CD4-positive, alpha-beta T cell (primary cell): ENCODE measurements at regions not wholly inside any gene's neighbourhood (a gene's known extent, or its start where the extent isn't known, plus 50 kb on each side); places are given as distances from the start of the nearest gene placed in this dataset.

ENCODE experiments used
- ATAC-seq: fragments of 200-7000 bp; cut with Tn5 transposase; one replicate; pipeline ENCODE4 v1.10.0; 2022; ENCODE audit warnings: mild to moderate bottlenecking; ENCODE audit not compliant: poor library complexity
- CTCF ChIA-PET: fragments of 350-600 bp; sonication (Branson Sonifier 250); formaldehyde crosslinking; loops from one replicate; lab custom pipeline; 2021; ENCODE audit warnings: antibody characterized with exemption, inconsistent platforms; lab: Charles Lee
- POLR2A ChIA-PET: fragments of 350-600 bp; sonication (Branson Sonifier 250); formaldehyde crosslinking; loops from one replicate; lab custom pipeline; 2021; ENCODE audit warnings: antibody characterized with exemption, inconsistent platforms; lab: Charles Lee
- DNase-seq, 14 experiments: peaks; one replicate each; pipeline ENCODE4 v3.0.0-alpha.2; 2013 to 2020; ENCODE audit warnings: mixed read lengths in 2 of 14
- H3K27ac ChIP-seq, 2 donors: one replicate each; pipeline versions ENCODE4 v1.5.1 to v1.7.0; 2013; ENCODE audit warnings: low read length in 2 of 2, low read depth in 1 of 2, mild to moderate bottlenecking in 1 of 2
- H3K27me3 ChIP-seq, 2 experiments: 1 replicate in 1 of 2; 2 replicates in 1 of 2; pipeline versions ENCODE4 v1.6.1 to v1.7.0; 2013; ENCODE audit warnings: low read length in 2 of 2, control low read depth in 1 of 2, mild to moderate bottlenecking in 1 of 2, moderate library complexity in 1 of 2; ENCODE audit not compliant: insufficient read depth in 2 of 2, control insufficient read depth in 1 of 2
- H3K36me3 ChIP-seq: one replicate; pipeline ENCODE4 v1.6.1; 2013; ENCODE audit warnings: low read length, control low read depth; ENCODE audit not compliant: insufficient read depth
- H3K4me1 ChIP-seq: one replicate; pipeline ENCODE4 v1.6.1; 2013; ENCODE audit warnings: low read length, control low read depth; ENCODE audit not compliant: insufficient read depth
- H3K4me3 ChIP-seq: one replicate; pipeline ENCODE4 v1.5.1; 2013; ENCODE audit warnings: mild to moderate bottlenecking, low read length, moderate library complexity
- H3K9me3 ChIP-seq, 2 experiments: 1 replicate in 1 of 2; 2 replicates in 1 of 2; pipeline versions ENCODE4 v1.6.1 to v1.7.0; 2013; ENCODE audit warnings: low read length in 2 of 2, mild to moderate bottlenecking in 2 of 2, control low read depth in 1 of 2, moderate library complexity in 1 of 2; ENCODE audit not compliant: control insufficient read depth in 1 of 2, insufficient read depth in 1 of 2
- H3K27ac Mint-ChIP-seq: one replicate; pipeline ENCODE4 v1.8.0; 2020; ENCODE audit warnings: mixed read lengths
- H3K27me3 Mint-ChIP-seq: one replicate; pipeline ENCODE4 v1.8.0; 2021; ENCODE audit warnings: mixed read lengths
- H3K36me3 Mint-ChIP-seq: one replicate; pipeline ENCODE4 v1.8.0; 2021; ENCODE audit warnings: low read depth, mixed read lengths
- H3K4me1 Mint-ChIP-seq: one replicate; pipeline ENCODE4 v1.8.0; 2021; ENCODE audit warnings: low read depth, mixed read lengths
- H3K4me3 Mint-ChIP-seq: one replicate; pipeline ENCODE4 v1.8.0; 2020; ENCODE audit warnings: mild to moderate bottlenecking, mixed read lengths
- H3K9me3 Mint-ChIP-seq: one replicate; pipeline ENCODE4 v1.8.0; 2020; ENCODE audit warnings: mixed read lengths
- intact Hi-C, 2 experiments: fragments of 100-400 bp; cut with DNase I in 1 of 2; cut with micrococcal nuclease in 1 of 2; formaldehyde crosslinking; loops; one replicate each; pipeline versions ENCODE4 v1.15.1 to v1.9.0; 2023 to 2025; cut with DNase I, micrococcal nuclease
- TF ChIP-seq, protein P1 (sequence below): fragments of 200-600 bp; IDR thresholded peaks from one replicate; pipeline ENCODE4 v1.8.0; 2022; ENCODE audit warnings: antibody characterized with exemption, mild to moderate bottlenecking

DNA sequence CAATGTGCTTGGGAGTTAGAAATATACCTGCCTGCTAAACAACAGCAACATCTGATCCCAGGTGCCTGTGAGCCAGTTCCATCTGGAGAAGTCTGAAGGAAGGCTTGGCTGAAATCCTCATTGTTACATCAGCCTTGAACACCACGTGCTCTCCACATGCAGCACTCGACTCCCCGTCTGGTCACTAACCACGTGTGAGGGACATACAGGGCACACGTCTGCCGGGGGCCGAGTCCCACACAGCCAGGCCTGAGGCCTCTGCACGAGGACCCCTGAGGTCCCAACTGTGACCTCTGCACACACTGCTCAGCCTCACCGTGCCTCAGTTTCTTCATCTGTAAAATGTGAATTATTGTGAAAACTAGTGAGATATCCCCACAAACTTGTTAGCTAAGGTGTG is 236.5 kb upstream of the SALL3 start:
- ChIA-PET POLR2A (no interaction called here), CTCF (no interaction called here)
- H3K27ac ChIP-seq: no peak overlapping the region
- peaks cover 7% of the 10 kb centered on the region for H3K27me3 Mint-ChIP-seq
- no peak for DNase-seq
- H3K4me3 ChIP-seq: no peak overlapping the region
- no peak overlapping the region for H3K4me3 Mint-ChIP-seq
- H3K4me1 Mint-ChIP-seq: no peaks in the 10 kb centered on the region
- no peak for ATAC-seq
- intact Hi-C loops: no loop called here
- no peaks in the 10 kb centered on the region for H3K36me3 ChIP-seq
- H3K27me3 ChIP-seq: no peaks in the 10 kb centered on the region
- H3K9me3 ChIP-seq: peaks cover 0 to 20% of the 10 kb centered on the region in 2 experiments
- no peak overlapping the region for H3K27ac Mint-ChIP-seq
- H3K9me3 Mint-ChIP-seq: no peaks in the 10 kb centered on the region
- H3K36me3 Mint-ChIP-seq: no peaks in the 10 kb centered on the region
- TF ChIP-seq, protein P1, sequence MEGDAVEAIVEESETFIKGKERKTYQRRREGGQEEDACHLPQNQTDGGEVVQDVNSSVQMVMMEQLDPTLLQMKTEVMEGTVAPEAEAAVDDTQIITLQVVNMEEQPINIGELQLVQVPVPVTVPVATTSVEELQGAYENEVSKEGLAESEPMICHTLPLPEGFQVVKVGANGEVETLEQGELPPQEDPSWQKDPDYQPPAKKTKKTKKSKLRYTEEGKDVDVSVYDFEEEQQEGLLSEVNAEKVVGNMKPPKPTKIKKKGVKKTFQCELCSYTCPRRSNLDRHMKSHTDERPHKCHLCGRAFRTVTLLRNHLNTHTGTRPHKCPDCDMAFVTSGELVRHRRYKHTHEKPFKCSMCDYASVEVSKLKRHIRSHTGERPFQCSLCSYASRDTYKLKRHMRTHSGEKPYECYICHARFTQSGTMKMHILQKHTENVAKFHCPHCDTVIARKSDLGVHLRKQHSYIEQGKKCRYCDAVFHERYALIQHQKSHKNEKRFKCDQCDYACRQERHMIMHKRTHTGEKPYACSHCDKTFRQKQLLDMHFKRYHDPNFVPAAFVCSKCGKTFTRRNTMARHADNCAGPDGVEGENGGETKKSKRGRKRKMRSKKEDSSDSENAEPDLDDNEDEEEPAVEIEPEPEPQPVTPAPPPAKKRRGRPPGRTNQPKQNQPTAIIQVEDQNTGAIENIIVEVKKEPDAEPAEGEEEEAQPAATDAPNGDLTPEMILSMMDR: no peak
- no peaks in the 10 kb centered on the region for H3K4me1 ChIP-seq

DNA sequence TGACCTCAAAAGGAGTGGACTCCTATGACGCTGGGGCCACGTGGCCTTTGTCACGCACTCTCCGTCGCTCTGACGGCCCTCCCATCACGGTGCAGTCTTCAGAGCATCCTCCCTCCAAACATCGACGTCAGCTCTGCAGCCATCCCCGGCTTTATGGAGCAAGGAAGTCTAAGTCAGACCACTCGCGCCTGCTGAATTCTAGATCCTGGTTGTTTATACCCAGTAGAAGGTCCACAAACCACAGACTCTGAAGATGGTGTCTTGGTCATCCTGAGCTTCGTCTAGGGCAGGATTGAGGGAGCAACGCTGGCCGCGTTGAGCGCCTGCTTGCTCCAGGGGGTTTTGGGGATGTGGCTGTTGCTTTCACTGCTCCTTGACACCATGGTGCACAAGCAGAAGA is 228.0 kb upstream of the SALL3 start:
- H3K9me3 Mint-ChIP-seq: peaks cover 2% of the 10 kb centered on the region
- POLR2A ChIA-PET: no interaction called here
- CTCF ChIA-PET: no interaction called here
- H3K27me3 Mint-ChIP-seq: peaks cover 12% of the 10 kb centered on the region
- Histone ChIP-seq H3K9me3 (peaks cover 0 to 7% of the 10 kb centered on the region in 2 experiments), H3K27me3 (peaks cover 0 to 2% of the 10 kb centered on the region in 2 experiments), H3K4me3 (no peak overlapping the region), H3K36me3 (no peaks in the 10 kb centered on the region), H3K4me1 (no peaks in the 10 kb centered on the region), H3K27ac (no peak overlapping the region)
- no peak overlapping the region for H3K27ac Mint-ChIP-seq
- H3K36me3 Mint-ChIP-seq: no peaks in the 10 kb centered on the region
- intact Hi-C loops: no loop called here
- no peak for DNase-seq
- ATAC-seq: no peak
- H3K4me3 Mint-ChIP-seq: no peak overlapping the region
- TF ChIP-seq, protein P1: no peak
- no peaks in the 10 kb centered on the region for H3K4me1 Mint-ChIP-seq

DNA sequence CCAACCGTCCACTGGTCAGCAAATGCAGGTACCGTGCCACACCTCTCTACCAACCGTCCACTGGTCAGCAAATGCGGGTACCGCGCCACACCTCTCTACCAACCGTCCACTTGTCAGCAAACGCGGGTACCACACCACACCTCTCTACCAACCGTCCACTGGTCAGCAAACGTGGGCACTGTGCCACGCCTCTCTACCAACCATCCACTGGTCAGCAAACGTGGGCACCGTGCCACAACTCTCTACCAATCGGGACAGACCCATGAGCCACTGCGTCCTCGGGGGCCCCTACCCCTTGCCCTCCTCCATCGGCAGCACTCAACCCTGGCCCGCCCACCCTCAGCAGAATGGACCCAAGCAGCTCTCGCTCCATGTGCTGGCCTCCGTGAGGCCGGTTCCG is 226.4 kb upstream of the SALL3 start:
- Mint-ChIP-seq H3K9me3 (peaks cover 2% of the 10 kb centered on the region), H3K4me3 (no peak overlapping the region), H3K36me3 (no peaks in the 10 kb centered on the region), H3K27ac (no peak overlapping the region), H3K4me1 (no peaks in the 10 kb centered on the region), H3K27me3 (peaks cover 12% of the 10 kb centered on the region)
- peaks cover 0 to 11% of the 10 kb centered on the region in 2 experiments for H3K9me3 ChIP-seq
- intact Hi-C loops: no loop called here
- peaks cover 0 to 2% of the 10 kb centered on the region in 2 experiments for H3K27me3 ChIP-seq
- ATAC-seq: no peak
- H3K4me1 ChIP-seq: no peaks in the 10 kb centered on the region
- ChIA-PET CTCF (no interaction called here), POLR2A (no interaction called here)
- TF ChIP-seq, protein P1: no peak
- H3K4me3 ChIP-seq: no peak overlapping the region
- no peaks in the 10 kb centered on the region for H3K36me3 ChIP-seq
- no peak overlapping the region for H3K27ac ChIP-seq
- DNase-seq: no peak
